Naive thymus-derived CD4-positive, alpha-beta T cell (primary cell): ENCODE measurements at regions not wholly inside any gene's neighbourhood (a gene's known extent, or its start where the extent isn't known, plus 50 kb on each side); places are given as distances from the start of the nearest gene placed in this dataset.
"Not testable (repeated sequence)": the region's sequence is repeated elsewhere in the genome, so short reads cannot be mapped to it uniquely, and the experiment has no call there.

ENCODE experiments used
- ATAC-seq: fragments of 150-1000 bp; cut with Tn5 transposase; 2 replicates; pipeline ENCODE4 v1.10.0; 2021; ENCODE audit warnings: mild to moderate bottlenecking, moderate library complexity
- CTCF ChIA-PET: fragments of 350-600 bp; sonication (Branson Sonifier 250); formaldehyde crosslinking; loops from one replicate; lab custom pipeline; 2021; ENCODE audit warnings: antibody characterized with exemption; lab: Charles Lee
- POLR2A ChIA-PET: fragments of 350-600 bp; sonication (Branson Sonifier 250); formaldehyde crosslinking; loops from one replicate; lab custom pipeline; 2021; ENCODE audit warnings: antibody characterized with exemption, inconsistent platforms; lab: Charles Lee
- DNase-seq, 9 donors: peaks; one replicate each; pipeline versions ENCODE4 v3.0.0 to v3.0.0-alpha.2; 2020 to 2022; ENCODE audit warnings: mixed read lengths in 1 of 9
- H3K27ac ChIP-seq: one replicate; pipeline ENCODE4 v1.7.0; 2013; ENCODE audit warnings: mild to moderate bottlenecking, low read depth, low read length, moderate library complexity
- H3K27me3 ChIP-seq, 2 donors: one replicate each; pipeline ENCODE4 v1.7.0; 2013; ENCODE audit warnings: low read length in 2 of 2, mild to moderate bottlenecking in 2 of 2, moderate library complexity in 2 of 2; ENCODE audit not compliant: control insufficient read depth in 2 of 2, insufficient read depth in 2 of 2
- H3K36me3 ChIP-seq, 3 experiments: 1 replicate in 2 of 3; 2 replicates in 1 of 3; pipeline ENCODE4 v1.7.0; 2013; ENCODE audit warnings: low read length in 3 of 3, mild to moderate bottlenecking in 3 of 3, moderate library complexity in 1 of 3; ENCODE audit not compliant: insufficient read depth in 3 of 3, control insufficient read depth in 2 of 3
- H3K4me1 ChIP-seq, 2 donors: one replicate each; pipeline ENCODE4 v1.7.0; 2013; ENCODE audit warnings: low read length in 2 of 2, mild to moderate bottlenecking in 2 of 2, moderate library complexity in 1 of 2; ENCODE audit not compliant: control insufficient read depth in 2 of 2, insufficient read depth in 2 of 2
- H3K4me3 ChIP-seq: 2 replicates; pipeline ENCODE4 v1.7.0; 2013; ENCODE audit warnings: mild to moderate bottlenecking, low read length
- H3K9me3 ChIP-seq, 3 experiments: 1 replicate in 2 of 3; 2 replicates in 1 of 3; pipeline ENCODE4 v1.7.0; 2013; ENCODE audit warnings: low read length in 3 of 3; ENCODE audit not compliant: control insufficient read depth in 2 of 3
- H3K27ac Mint-ChIP-seq, 9 donors: one replicate each; pipeline ENCODE4 v1.8.0; 2020 to 2022; ENCODE audit warnings: mixed read lengths in 9 of 9, mild to moderate bottlenecking in 8 of 9, moderate library complexity in 5 of 9, inconsistent platforms in 2 of 9
- H3K27me3 Mint-ChIP-seq, 5 donors: one replicate each; pipeline ENCODE4 v1.8.0; 2021 to 2022; ENCODE audit warnings: mixed read lengths in 5 of 5, mild to moderate bottlenecking in 1 of 5
- H3K36me3 Mint-ChIP-seq, 5 donors: one replicate each; pipeline ENCODE4 v1.8.0; 2020 to 2022; ENCODE audit warnings: mixed read lengths in 5 of 5, mild to moderate bottlenecking in 3 of 5, inconsistent platforms in 1 of 5
- H3K4me1 Mint-ChIP-seq, 7 donors: one replicate each; pipeline ENCODE4 v1.8.0; 2020 to 2022; ENCODE audit warnings: mixed read lengths in 7 of 7, mild to moderate bottlenecking in 3 of 7, inconsistent platforms in 1 of 7
- H3K4me3 Mint-ChIP-seq, 10 donors: one replicate each; pipeline ENCODE4 v1.8.0; 2020 to 2022; ENCODE audit warnings: mild to moderate bottlenecking in 10 of 10, mixed read lengths in 10 of 10, moderate library complexity in 6 of 10, inconsistent platforms in 2 of 10
- H3K9me3 Mint-ChIP-seq, 11 donors: one replicate each; pipeline ENCODE4 v1.8.0; 2020 to 2022; ENCODE audit warnings: mixed read lengths in 11 of 11, mild to moderate bottlenecking in 4 of 11, inconsistent platforms in 1 of 11, moderate library complexity in 1 of 11
- intact Hi-C, 2 donors: fragments of 100-400 bp; cut with micrococcal nuclease; formaldehyde crosslinking; loops; one replicate each; pipeline ENCODE4 v1.15.1; 2023

DNA sequence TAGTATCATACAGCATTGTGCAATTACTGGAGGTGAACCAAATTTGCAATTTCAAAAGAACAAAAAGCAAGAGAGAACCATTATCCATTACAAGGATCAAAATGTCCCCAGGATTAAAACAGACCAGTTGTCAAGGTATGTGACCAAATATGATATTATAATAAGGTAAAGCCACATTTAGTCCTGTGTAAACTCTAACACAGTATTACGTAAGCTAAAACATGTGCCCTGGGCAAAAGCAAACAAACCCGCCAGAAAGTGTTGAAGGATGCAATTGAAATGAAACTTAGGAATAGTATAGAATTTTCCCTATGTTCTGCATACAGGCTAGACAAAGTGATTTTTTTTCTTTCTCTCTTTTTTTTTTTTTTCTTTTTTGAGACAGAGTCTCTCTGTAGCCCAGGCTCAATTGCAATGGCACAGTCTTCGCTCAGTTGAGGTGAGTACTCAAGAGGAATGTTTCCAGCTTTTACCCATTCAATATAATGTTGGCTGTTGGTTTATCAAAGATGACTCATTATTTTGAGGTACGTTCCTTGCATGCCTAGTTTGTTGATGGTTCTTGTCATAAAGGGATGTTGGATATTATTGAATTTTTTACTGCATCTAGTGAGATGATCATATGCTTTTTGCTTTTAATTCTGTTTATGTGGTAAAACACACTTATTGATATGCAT is 137.1 kb upstream of the FOXG1 start:
- ChIA-PET POLR2A (no interaction called here), CTCF (no interaction called here)
- Mint-ChIP-seq H3K27ac (no peak overlapping the region), H3K9me3 (peaks cover 0 to 39% (median 8%) of the 10 kb centered on the region in 11 donors), H3K4me3 (no peak overlapping the region), H3K36me3 (no peaks in the 10 kb centered on the region), H3K27me3 (no peaks in the 10 kb centered on the region), H3K4me1 (no peaks in the 10 kb centered on the region)
- DNase-seq (no peak), ATAC-seq (no peak)
- intact Hi-C loops, result no loop called here
- no peaks in the 10 kb centered on the region for H3K27me3 ChIP-seq
- no peak overlapping the region for H3K4me3 ChIP-seq
- H3K9me3 ChIP-seq, result no peaks in the 10 kb centered on the region
- no peaks in the 10 kb centered on the region for H3K4me1 ChIP-seq
- H3K27ac ChIP-seq, result no peak overlapping the region
- no peaks in the 10 kb centered on the region for H3K36me3 ChIP-seq

DNA sequence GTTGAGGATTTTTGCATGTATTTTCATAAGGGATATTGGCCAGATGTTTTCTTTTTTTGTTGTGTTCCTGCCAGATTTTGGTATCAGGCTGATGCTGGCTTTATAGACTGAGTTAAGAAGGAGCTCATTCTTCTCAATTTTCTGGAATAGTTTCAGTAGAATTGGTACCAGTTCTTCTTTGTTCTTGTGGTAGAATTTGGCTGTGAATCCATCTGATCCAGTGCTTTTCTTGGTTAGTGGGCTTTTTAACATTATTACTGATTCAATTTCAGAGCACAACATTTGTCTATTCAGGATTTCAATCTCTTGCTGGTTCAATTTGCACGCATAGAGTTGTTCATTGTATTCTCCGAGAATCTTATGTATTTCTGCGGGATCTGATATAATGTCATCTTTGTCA is 136.5 kb upstream of the FOXG1 start:
- no peaks in the 10 kb centered on the region for H3K4me1 Mint-ChIP-seq
- ChIA-PET CTCF (no interaction called here), POLR2A (no interaction called here)

DNA sequence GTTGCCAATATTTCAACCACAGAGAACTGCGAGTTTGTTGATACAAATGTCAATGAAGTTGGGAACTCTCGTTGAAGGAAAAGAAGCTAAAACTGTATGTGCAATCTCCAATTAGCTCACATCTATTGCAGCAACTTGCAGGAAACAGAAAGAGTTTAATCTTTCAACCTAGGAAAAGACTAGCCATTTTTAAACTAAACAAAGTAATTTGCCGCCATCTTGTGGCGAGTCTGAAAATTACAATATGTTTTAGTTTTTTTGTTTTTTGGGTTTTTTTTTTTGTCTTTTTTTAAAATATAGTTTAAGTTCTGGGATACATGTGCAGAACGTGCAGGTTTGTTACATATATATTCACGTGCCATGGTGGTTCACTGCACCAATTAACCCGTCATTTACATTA is 131.2 kb upstream of the FOXG1 start:
- no peaks in the 10 kb centered on the region for H3K27me3 ChIP-seq
- ChIA-PET POLR2A (no interaction called here), CTCF (interaction anchor here (0.6 kb wide), 1 partner anchor 359 kb away, joined by 3 read pairs; no protein-coding TSS in a partner anchor)
- intact Hi-C loops, result no loop called here
- no peaks in the 10 kb centered on the region for H3K9me3 ChIP-seq
- H3K4me1 Mint-ChIP-seq, result no peaks in the 10 kb centered on the region
- H3K36me3 Mint-ChIP-seq, result no peaks in the 10 kb centered on the region
- no peak overlapping the region for H3K4me3 ChIP-seq
- no peak overlapping the region for H3K27ac ChIP-seq
- H3K9me3 Mint-ChIP-seq, result peaks cover 0 to 39% (median 9%) of the 10 kb centered on the region in 11 donors
- H3K27me3 Mint-ChIP-seq, result no peaks in the 10 kb centered on the region
- no peaks in the 10 kb centered on the region for H3K4me1 ChIP-seq
- no peak for DNase-seq
- no peaks in the 10 kb centered on the region for H3K36me3 ChIP-seq
- H3K4me3 Mint-ChIP-seq, result no peak overlapping the region
- no peak for ATAC-seq
- no peak overlapping the region for H3K27ac Mint-ChIP-seq

More for the DNA sequence above, 136.5 kb upstream of the FOXG1 start:
- Mint-ChIP-seq H3K27me3 (no peaks in the 10 kb centered on the region), H3K27ac (no peak overlapping the region), H3K36me3 (no peaks in the 10 kb centered on the region), H3K4me3 (no peak overlapping the region), H3K9me3 (peaks cover 0 to 39% (median 8%) of the 10 kb centered on the region in 11 donors)
- no peak overlapping the region for H3K27ac ChIP-seq
- no peaks in the 10 kb centered on the region for H3K36me3 ChIP-seq
- DNase-seq, result no peak
- ATAC-seq, result no peak
- H3K4me3 ChIP-seq, result no peak overlapping the region
- no peaks in the 10 kb centered on the region for H3K27me3 ChIP-seq
- no peaks in the 10 kb centered on the region for H3K4me1 ChIP-seq
- intact Hi-C loops, result no loop called here
- H3K9me3 ChIP-seq, result no peaks in the 10 kb centered on the region

DNA sequence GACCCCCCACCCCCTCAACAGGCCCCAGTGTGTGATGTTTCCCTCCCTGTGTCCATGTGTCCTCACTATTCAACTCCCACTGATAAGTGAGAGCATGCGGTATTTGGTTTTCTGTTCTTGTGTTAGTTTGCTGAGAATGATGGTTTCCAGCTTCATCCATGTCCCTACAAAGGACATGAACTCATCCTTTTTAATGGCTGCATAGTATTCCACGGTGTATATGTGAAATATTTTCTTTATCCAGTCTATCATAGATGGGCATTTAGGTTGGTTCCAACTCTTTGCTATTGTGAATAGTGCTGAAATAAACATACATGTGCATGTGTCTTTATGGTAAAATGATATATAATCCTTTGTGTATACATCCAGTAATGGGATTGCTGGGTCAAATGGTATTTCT is 130.8 kb upstream of the FOXG1 start:
- H3K27ac Mint-ChIP-seq, result not testable (repeated sequence)

DNA sequence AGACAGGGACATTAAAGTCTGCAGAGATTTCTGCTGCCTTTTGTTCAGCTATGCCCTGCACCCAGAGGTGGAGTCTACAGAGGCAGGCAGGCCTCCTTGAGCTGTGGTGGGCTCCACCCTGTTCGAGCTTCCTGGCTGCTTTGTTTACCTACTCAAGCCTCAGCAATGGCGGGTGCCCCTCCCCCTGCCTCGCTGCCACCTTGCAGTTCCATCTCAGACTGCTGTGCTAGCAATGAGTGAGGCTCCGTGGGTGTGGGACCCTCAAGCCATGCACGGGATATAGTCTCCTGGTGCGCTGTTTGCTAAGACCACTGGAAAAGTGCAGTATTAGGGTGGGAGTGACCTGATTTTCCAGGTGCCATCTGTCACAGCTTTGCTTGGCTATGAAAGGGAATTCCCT is 125.4 kb upstream of the FOXG1 start:
- H3K4me1 Mint-ChIP-seq, H3K36me3 ChIP-seq, H3K27me3 Mint-ChIP-seq, H3K27ac ChIP-seq, POLR2A ChIA-PET, H3K4me1 ChIP-seq, H3K27ac Mint-ChIP-seq, ATAC-seq, DNase-seq, H3K4me3 ChIP-seq, H3K9me3 ChIP-seq, H3K4me3 Mint-ChIP-seq, CTCF ChIA-PET, H3K36me3 Mint-ChIP-seq, intact Hi-C loops, H3K27me3 ChIP-seq: not testable (repeated sequence)
- peaks cover 0 to 18% (median 8%) of the 10 kb centered on the region in 11 donors for H3K9me3 Mint-ChIP-seq

More for the DNA sequence above, 130.8 kb upstream of the FOXG1 start:
- H3K9me3 ChIP-seq, DNase-seq, H3K27ac ChIP-seq, H3K27me3 ChIP-seq, intact Hi-C loops, H3K36me3 ChIP-seq, H3K4me3 Mint-ChIP-seq, ATAC-seq, H3K36me3 Mint-ChIP-seq, H3K4me1 ChIP-seq, H3K4me1 Mint-ChIP-seq, H3K27me3 Mint-ChIP-seq, H3K4me3 ChIP-seq, POLR2A ChIA-PET: not testable (repeated sequence)
- CTCF ChIA-PET, result interaction anchor here (0.6 kb wide), 1 partner anchor 358 kb away, joined by 3 read pairs; no protein-coding TSS in a partner anchor
- H3K9me3 Mint-ChIP-seq, result peaks cover 0 to 37% (median 8%) of the 10 kb centered on the region in 11 donors

DNA sequence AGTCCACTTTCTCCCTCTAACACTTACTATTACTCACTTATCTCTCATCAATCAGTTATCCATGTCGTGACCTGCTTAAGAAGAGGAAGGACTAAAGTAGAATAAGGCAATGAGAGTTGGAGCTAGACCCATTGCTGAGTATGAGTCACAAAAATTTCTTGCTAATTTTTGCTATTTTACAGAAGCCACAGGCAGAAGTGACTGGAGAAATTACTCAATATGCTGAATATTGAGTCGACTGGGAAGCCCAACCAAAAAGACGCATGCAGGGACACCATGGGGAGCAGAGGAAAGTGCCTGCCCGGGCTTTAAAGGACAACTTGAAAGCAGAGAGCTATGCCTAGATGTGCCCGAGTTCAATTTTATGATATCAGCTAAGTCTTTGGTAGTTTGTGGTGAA is 115.4 kb upstream of the FOXG1 start:
- no peak overlapping the region for H3K4me3 Mint-ChIP-seq
- no peaks in the 10 kb centered on the region for H3K9me3 ChIP-seq
- H3K27me3 Mint-ChIP-seq, result no peaks in the 10 kb centered on the region
- H3K4me1 Mint-ChIP-seq, result no peaks in the 10 kb centered on the region
- peaks cover 6 to 27% (median 9%) of the 10 kb centered on the region in 11 donors for H3K9me3 Mint-ChIP-seq
- no peak overlapping the region for H3K4me3 ChIP-seq
- intact Hi-C loops, result no loop called here
- H3K36me3 ChIP-seq, result no peaks in the 10 kb centered on the region
- DNase-seq (no peak), ATAC-seq (no peak)
- H3K36me3 Mint-ChIP-seq, result peaks cover 0 to 5% (median 0%) of the 10 kb centered on the region in 5 donors
- no peaks in the 10 kb centered on the region for H3K4me1 ChIP-seq
- H3K27me3 ChIP-seq, result no peaks in the 10 kb centered on the region
- ChIA-PET CTCF (no interaction called here), POLR2A (no interaction called here)
- no peak overlapping the region for H3K27ac Mint-ChIP-seq
- no peak overlapping the region for H3K27ac ChIP-seq

DNA sequence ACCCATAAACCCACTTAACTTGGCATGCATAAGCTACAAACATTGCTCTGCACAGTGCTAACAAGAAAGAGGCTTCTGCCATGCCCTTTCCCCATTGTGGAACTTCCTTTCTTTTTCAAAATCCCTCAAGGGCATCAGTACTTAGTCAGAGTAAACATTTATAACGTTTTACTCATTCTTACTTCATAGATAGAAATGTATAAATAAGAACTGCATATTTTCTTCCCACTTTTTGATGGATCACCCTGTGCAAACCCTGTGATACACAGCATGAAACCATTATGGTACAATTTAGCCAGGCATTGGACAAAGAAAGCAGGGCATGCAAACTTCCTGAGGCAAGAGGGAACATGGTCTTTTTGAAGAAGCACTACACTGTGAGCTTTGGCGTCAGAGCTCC is 113.8 kb upstream of the FOXG1 start:
- H3K4me1 Mint-ChIP-seq, result no peaks in the 10 kb centered on the region
- no peak overlapping the region for H3K4me3 Mint-ChIP-seq
- Histone ChIP-seq H3K27me3 (no peaks in the 10 kb centered on the region), H3K27ac (no peak overlapping the region), H3K9me3 (no peaks in the 10 kb centered on the region), H3K36me3 (no peaks in the 10 kb centered on the region), H3K4me3 (no peak overlapping the region), H3K4me1 (no peaks in the 10 kb centered on the region)
- no peaks in the 10 kb centered on the region for H3K27me3 Mint-ChIP-seq
- ChIA-PET CTCF (no interaction called here), POLR2A (no interaction called here)
- H3K27ac Mint-ChIP-seq, result no peak overlapping the region
- DNase-seq (no peak), ATAC-seq (no peak)
- peaks cover 3 to 23% (median 8%) of the 10 kb centered on the region in 11 donors for H3K9me3 Mint-ChIP-seq
- intact Hi-C loops, result no loop called here
- H3K36me3 Mint-ChIP-seq, result peaks cover 0 to 5% (median 0%) of the 10 kb centered on the region in 5 donors
